ENCODE measurements at regions not wholly inside any gene's neighbourhood (a gene's known extent, or its start where the extent isn't known, plus 50 kb on each side); places are given as distances from the start of the nearest gene placed in this dataset.
"Not testable (repeated sequence)": the region's sequence is repeated elsewhere in the genome, so short reads cannot be mapped to it uniquely, and the experiment has no call there.

DNA sequence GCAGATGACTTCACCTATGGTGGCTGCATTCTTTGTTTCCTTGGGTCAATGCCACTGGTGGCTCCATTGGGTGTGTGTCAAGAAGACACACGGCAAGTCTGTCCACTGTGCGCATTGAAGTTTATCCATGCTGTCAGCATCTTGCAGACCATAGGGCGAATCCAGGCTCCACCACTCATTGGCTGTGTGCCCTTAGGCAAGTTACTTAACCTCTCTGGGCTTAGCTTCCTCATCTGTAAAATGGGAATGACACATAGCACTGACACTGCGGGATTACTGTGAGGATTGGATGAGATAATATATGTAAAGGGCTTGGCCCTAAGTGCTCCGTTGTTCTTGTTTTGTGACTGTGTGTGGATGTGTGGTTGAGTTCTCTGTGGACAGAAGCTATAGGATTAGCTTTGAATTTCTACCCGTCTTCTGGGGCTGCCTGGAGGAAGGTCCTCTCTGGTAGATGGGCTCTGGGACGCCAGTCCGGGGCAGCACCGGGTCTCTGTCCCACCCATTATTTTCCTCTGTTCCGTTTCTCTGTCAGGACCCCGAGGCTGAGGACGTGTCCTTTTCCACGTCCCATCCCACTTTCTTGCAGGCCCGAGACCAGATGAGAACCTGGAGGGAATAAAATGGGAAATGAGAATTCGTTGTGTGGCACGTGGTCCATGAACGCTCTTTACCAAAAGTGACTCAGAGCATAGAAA lies 178.4 kb downstream of the IRF8 start:
- no peak for DNase-seq

DNA sequence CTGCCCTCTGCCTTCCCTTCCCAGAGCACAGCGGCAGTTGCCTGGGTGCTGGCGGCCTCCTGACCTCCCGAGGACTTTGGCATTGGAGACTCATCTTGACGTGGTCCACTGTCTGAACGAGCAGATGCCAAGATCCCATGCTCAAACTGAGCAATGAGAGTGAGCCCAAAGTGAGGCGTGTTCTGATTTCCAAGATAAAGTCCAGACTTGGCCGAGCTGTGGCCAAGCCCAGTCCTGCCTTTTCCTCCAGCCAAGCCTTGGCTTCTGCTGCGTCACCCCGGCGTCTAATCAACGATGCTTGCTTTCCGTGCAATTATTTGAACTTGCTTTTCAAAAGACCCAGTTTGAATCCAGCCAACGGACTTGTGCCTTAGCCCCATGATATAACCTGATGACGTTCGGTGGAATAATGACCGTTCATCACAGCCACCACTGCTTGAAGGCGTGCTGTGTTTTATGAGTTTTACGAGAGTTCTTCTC lies 179.2 kb downstream of the IRF8 start:
- DNase-seq = no peak

DNA sequence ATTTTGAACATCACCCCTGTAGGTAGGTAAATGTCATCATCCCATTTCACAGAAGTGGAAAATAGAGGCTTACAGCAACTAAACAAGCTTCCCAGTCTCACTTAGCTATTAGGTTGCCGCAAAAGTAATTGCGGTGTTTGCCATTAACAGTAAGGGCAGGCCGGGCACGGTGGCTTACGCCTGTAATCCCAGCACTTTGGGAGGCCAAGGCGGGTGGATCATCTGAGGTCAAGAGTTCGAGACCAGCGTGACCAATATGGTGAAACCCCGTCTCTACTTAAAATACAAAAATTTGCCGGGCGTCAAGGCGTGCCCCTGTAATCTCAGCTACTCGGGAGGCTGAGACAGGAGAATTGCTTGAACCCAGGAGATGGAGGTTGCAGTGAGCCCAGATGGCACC lies 179.7 kb downstream of the IRF8 start:
- DNase-seq = not testable (repeated sequence)

DNA sequence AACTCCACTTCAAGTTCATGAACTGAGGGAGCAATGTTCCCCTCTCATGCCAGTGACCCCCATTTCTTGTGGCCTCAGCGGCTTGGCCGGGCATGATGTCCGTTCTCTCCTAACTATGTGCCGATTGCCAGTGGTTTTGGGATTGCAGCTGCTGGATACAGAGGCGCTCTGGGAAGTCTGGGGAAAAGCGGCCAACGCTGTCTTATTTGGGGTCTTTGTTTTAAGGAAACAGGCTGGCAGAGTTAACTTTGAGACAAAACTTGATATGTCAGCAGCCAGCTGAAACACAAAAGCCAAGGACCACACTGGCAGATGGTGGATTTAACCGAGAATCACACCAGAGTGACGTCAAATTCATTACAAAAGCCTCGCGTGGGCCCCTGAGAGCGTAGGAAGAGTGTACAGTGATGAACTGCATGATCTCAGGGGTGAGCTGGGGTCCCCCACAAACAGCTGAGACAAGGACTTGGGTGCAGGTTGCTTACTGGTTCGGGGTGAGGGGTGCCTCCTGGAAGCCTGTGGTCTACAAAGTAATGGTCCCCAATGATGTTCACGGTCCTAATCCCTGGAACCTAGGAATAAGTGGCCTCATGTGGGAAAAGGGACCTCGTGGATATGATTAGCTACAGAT lies 180.4 kb downstream of the IRF8 start:
- DNase-seq = no peak

DNA sequence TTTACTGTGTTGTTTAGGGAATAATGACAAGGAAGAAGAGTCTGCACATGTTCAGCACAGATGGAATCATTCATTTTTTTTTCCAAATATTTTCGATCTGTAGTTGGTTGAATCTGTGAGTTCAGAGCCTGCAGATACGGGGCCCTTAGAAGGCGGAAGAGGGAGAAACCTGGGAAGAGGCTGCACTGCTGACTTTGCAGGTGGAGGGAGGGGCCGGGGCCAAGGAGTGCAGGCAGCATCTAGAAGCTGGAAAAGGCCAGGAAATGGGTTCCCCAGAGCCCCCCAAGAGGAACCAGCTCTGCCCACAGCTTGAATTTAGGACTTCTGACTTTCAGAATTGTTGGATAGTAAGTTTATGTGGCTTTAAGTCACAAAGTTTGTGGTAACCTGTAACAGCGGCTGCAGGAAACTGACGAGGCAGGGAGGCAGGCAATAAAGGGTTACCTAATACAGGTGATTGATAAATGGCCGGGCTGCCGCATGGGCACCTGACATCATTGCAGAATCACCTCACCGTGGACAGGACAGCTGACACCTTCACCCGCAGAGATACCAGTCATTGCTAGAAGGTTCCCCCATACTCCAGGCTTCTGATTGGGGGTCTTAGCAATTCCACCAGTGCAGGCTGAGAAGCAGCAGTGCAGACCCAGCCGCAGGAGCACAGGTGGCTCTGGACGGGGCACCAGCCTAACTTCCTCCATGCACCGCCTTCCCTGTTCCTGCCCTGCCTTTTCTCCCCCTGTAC lies 181.3 kb downstream of the IRF8 start:
- DNase-seq = no peak

DNA sequence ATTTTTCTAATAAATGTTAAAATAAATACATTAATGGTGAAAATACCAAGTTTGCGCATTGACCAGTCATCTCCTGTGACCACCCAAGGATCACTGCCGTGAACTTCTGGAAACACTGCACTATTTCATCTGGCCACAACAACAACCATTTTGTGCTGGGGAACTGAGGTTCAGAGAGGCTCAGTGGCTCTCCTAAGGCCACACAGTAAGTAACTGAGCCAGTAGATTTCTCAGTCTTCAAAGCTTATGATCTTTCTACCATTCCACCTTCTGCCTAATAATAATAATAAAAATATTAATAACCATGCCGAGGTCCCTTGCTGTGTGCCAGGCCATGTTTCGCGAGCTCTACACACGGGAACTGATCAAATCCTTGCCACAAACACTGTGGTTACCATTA lies 182.0 kb downstream of the IRF8 start:
- no peak for DNase-seq

DNA sequence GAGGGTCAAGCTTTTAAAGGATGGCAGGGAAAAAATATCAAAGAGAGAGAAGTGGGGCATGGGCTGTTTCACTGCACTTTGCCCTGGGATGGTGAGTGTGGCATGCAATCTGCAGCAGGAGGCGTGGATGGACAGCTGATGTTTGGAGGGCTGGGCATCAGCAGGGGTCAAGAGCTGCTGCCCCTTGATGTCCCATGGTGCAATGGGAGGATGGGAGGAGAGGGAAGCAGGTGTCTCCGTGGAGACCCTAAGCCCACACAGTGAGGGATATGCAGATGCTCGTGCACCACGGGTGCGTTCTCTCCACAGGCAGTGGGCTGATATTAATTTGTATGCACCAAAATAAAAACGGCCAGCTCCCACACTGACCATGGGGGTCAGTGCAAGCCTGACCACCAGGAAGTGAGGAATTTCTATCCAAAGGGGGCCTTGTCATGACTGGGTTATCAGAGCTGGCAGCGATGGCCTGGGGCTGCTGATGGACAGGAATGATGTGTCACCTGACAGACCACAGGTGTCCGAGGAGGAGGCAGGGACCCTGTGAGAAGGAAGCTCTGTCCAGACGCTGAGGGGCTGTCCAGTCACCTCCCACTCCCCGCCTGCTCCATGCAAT lies 183.6 kb downstream of the IRF8 start:
- no peak for DNase-seq

DNA sequence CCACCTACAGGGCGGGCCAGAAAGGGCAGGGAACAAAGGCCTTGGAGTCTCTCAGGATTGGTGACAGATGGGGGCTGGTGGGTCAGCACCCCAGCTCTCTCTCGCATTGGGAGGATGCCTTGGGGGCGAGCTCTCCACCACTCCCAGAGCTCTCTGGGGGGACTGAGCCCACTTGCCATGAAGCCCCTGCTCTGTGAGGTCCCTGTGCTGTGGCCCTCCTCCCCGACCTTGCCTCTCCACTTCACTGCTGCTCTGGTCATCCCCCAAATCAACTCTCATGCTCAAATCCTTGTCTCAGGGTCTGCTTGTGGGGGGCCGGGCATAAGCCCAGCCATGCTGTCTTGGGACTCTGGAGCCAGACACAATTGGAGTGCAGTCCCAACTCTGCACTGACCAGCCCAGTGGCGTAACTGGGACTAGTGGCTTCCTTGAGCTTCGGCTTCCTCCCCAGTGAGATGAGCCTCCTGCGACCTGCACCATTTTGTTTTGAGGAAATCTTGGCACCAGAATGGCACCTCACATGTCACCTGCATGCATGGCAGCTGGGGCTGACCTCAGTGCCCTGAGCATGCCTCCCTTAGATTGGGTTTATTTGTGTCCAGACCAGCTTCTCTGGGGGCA lies 184.5 kb downstream of the IRF8 start:
- DNase-seq = no peak

DNA sequence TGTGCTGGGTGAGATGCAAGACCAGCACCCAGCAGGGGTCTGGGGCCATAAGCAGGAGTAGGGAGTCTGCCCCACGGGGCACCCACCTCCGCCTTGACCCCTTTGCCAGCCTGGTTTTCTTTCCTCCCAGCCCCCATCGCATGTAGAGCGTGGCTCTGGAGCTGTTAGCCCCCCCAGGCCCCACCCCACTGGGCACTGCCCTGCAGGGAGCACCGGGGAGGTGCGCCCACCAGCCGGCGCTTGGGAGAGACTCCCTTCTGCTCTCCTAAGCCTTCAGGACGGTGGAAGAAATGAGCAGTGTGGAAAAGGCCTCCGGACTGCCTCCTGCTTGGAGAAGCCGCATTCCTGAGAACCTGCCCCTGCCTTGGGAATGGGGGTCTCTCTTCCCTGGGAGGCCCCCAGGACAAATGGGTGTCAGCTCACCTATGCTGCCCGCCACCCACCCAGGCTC lies 186.2 kb downstream of the IRF8 start:
- DNase-seq = no peak

DNA sequence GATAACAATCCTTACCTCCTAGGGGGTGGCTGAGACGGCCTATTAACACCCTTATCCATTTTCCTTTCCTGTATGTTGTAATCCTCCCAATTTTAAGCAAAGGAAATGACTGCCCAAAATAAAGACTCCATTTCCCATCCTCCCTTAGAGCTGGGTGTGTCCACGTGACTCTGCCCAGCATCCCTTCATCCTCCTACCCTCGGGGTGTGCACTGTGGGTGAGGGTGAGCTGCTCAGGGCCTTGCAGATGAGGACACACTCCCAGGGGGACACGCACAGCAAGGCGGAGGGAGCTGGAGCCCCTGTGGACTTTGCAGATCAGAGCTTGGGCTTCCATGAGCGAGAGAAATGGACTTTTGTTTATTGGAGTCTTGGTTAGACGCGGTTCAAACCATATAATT lies 186.8 kb downstream of the IRF8 start:
- DNase-seq = no peak

DNA sequence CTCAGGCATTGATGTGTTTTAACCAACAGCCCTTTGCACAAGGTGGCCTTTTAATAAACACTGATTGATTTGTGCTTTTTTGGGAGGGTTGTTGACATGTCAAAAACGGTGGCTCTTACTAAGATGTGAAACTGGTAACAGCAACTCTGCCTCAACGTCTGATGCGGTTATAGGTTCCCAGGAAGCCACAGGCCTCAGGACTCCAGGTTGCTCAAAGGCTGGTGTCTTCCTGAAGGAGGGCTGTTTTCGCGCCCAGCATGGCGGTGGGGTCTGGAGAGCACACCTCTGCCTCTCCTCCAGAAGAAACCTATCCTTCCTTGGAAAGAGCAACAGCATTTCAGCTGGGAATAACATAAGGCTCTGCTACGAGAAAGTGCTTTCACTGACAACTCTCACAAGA lies 187.5 kb downstream of the IRF8 start:
- DNase-seq = no peak

DNA sequence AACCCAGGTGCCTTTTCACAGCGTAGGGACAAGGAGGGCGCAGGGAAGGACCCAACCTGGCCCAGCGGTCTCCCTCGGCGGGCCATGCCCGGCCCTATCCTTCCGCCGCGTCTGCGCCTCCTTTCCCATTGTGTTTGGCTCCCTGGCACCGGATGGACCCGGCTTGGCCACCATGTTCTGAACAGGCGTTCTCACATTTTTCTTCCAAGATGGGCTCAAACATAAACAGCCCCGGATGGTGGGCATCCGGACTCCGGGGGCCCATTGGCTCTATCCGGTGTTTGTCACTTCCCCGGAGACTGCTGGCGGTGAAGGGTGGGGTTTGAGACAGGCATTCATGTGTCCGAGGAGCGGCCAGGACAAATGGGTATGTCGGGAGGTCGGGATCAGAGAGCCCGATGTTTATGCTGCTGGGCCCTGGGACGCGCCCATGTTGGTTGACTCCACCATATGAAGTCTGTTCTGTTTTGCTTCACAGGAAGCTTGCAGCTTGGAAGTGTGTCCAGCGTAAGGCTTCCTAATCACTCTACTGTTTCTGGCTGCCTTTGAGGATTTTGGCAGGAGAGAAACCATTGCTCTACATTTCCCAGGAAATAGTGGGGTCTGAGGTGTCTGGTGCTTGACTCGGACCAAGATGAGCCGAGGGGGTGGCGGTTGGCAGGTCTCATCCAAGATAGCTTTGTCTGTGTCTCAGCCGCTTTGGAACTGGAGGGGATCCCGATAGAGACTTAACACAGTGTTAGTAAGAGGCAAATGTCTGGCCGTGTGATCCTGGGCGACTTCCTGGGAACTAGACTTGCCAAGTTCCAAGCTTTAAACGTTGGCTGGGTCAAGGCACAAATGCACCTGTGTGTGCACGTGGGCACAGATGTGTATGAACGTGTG lies 188.3 kb downstream of the IRF8 start:
- no peak for DNase-seq

DNA sequence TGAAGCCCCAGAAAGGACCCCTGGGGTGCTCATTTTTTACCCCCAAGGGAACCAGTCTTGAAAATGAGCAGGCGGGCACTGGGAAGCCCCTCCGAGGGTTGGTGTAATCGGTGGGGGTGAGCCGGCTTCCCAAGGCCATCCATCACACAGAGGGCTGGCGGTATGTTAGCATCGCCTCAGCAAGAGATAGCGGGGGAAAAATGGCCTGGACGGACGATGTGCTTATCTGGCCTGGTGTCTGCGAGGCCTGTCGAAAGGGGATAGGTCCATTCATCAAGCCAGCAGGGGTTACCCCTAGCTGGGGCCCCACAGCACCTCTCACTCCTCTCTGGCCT lies 188.9 kb downstream of the IRF8 start:
- DNase-seq = no peak

DNA sequence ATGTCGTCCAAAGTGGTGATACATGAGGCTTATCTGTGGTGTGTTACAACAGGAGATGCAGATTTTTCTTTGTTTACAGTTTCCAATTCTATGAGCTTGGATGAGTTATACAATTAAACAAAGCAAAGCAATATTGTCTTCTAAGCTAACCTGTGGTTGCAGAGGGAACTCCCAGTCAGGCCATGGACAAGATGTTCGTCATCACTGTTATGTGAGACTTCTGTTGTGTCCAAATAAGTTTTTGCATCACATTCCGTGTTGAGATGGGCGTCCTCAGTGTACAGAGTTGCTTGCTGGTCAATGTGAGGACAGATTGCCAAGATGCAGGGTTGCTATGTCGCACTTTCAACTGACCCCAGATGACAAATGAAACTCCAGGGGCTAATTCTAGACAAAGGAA lies 189.3 kb downstream of the IRF8 start:
- no peak for DNase-seq

DNA sequence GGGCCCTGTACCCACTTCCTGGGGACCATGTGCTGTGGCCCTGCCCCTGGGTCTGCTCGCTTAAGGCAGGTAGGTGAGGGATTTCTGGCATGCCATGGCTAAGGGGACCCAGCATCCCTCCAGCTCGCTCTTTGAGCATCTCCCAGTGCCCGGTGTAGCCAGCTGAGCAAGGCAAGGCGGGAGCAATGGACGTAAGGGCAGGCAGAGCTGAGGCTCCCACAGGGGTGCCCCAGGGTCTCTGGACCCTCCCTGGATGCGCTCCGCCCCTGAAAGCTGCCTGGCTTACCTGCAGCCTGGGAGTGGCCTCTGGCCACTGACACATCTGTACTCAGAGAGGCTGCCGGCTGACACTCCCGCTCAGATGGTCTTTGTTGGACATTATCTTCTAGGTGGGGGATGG lies 189.9 kb downstream of the IRF8 start:
- DNase-seq = no peak

DNA sequence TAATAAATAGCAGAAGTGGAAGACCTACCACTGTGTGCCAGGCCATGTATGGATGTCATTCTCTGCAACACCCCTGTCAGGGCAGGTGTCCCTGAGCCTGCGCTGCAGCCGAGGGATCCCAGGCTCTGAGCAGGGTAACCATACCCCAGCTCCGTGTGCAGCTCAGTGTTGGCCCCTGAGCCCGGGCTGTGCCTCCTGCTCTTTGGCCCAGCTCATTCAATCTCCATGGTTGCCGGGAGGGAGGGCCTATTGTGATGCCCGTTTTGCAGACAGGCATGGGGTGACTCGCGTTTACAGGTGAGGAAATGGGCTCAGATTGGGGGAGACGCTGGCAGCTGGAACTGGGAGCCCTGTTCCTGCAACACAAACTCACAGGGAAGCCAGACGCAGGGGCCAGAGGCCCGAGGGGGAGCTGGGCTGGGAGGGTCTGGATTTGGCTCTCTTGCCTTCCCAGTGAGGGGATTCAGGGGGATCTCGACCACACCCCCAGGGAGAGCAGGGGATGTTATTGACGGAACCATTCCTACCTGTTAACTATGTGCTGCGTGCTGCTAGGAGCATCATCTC lies 190.5 kb downstream of the IRF8 start:
- DNase-seq = no peak

DNA sequence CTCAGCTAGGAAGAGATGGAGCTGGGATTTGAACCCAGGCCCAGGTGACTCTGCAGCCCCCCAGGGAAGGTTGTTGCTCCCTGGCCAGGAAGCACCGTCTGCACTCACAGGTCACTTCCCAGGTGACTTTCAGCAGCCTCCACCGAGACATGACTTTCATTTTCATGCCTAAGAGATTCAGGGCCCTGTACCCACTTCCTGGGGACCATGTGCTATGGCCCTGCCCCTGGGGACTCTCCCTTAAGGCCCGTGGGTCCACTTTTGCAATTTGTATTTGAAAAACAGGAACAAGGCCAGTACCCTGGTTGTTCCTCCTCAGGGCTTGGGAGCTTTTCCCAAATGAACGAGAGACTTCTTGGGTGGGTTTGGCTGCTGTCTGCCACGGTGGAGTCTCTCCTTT lies 191.0 kb downstream of the IRF8 start:
- no peak for DNase-seq

DNA sequence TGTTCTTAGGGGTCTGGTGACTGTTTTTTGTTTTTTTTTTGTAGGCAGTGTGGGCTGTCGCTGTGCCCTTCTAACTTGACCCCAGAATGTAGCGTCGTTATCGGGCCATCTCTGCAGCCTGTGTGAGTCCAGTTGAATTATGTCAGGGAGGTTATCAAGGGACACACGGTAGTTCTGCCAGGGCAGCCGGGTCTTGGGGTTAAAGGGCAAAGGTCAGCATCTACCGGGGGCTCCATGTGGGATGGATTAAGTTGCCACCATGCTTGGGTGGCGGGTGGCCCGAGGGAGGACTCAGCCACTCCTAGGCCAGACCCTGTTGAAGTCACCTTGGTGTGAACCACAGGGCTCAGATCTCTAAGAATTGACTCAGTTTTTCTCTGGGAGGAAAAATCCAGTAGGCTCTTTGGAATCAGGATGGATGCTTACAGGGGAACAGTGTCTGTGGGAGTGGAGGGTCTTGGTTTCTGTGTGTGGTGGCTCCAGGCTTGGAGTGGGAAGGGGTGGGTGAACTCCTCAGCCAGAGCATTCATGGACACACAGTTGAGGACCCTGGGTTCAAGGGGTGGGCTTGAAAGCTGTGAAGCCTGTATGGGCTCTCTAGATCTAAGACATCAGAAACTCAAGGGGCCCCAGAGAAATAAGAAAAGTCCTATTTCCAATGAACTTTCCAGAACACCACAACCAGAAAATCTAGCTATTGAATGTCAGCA lies 191.7 kb downstream of the IRF8 start:
- DNase-seq = no peak

DNA sequence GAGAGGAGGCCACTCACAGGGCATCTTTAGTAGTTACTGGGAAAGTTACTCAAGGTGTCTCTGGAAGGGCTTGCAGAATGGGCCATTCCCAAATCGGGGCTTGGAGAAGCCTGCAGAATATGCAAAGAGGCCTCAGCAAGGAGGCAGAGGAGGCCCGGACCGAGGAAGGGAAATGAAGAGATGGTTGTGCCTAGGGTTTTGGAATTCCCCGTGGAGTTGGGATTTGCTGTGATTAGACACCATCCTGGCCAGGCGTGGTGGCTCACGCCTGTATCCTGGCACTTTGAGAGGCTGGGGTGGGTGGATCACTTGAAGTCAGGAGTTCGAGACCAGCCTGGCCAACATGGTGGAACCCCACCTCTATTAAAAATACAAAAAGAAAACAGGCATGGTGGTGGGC lies 193.0 kb downstream of the IRF8 start:
- DNase-seq = no peak

DNA sequence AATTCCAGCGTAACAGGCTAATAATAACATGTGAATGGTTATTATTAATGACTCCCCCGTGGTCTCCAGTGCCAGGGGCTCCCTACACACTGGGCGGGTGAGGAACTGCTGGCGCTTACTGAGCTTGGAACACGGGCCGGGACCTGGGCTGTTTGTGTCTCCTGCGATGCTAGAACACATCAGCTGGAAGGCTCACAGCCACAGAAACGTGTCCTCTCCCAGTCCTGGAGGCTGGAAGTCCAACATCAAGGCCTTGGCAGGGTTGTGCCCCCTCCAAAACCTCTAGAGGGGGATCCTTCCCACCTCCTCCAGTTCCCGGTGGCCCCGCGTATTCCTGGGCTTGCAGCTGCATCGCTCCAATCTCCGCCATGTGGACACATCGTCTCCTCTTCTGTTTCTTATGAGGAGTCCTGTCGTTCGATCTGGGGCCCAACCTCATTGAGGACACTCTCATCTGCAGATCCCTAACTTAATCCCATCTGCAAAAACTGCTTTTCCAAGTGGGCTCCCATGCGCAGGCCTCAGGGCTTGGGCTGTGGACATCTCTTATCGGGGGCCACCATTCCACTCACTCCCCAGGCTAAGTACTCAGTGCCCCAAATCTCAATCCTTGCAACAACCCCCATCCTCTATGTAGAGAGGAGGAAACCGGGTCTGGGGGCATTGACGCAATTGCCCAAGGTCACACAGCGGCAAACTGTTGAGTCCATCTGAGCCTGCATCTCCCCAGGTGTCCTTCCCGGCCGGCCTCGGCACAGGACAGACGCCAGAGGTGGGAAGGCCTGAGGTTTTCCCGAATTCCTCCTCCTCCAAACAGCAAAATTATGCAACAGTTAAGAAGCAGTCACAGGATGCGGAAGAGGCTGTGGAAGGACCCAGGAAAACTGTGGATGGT lies 193.9 kb downstream of the IRF8 start:
- no peak for DNase-seq
